Endodermal cell (in vitro differentiated cells): ENCODE measurements at regions not wholly inside any gene's neighbourhood (a gene's known extent, or its start where the extent isn't known, plus 50 kb on each side); places are given as distances from the start of the nearest gene placed in this dataset.
"Not testable (repeated sequence)": the region's sequence is repeated elsewhere in the genome, so short reads cannot be mapped to it uniquely, and the experiment has no call there.

Experiments
- DNase-seq: peaks from one replicate; pipeline ENCODE4 v3.0.0-alpha.2; 2017
- H3K27ac ChIP-seq: 2 replicates; pipeline ENCODE4 v1.5.1; 2013; ENCODE audit warnings: mild to moderate bottlenecking, low read depth, low read length, moderate library complexity
- H3K27me3 ChIP-seq: 2 replicates; pipeline ENCODE4 v1.6.1; 2013; ENCODE audit warnings: mild to moderate bottlenecking, low read length, moderate library complexity; ENCODE audit not compliant: insufficient read depth, control insufficient read depth, poor library complexity, severe bottlenecking
- H3K36me3 ChIP-seq: 2 replicates; pipeline ENCODE4 v1.7.0; 2013; ENCODE audit warnings: mild to moderate bottlenecking, low read length, moderate library complexity; ENCODE audit not compliant: control insufficient read depth, insufficient read depth
- H3K4me1 ChIP-seq: one replicate; pipeline ENCODE4 v1.7.0; 2013; ENCODE audit warnings: low read length; ENCODE audit not compliant: control insufficient read depth, insufficient read depth
- H3K4me3 ChIP-seq: 2 replicates; pipeline ENCODE4 v1.5.1; 2013; ENCODE audit warnings: mild to moderate bottlenecking, low read length, moderate library complexity
- H3K9ac ChIP-seq: 2 replicates; pipeline ENCODE4 v1.6.1; 2013; ENCODE audit warnings: mild to moderate bottlenecking, low read length, moderate library complexity; ENCODE audit not compliant: poor library complexity, severe bottlenecking; ENCODE audit errors: extremely low read depth
- H3K9me3 ChIP-seq: 2 replicates; pipeline ENCODE4 v1.6.1; 2013; ENCODE audit warnings: mild to moderate bottlenecking, low read length, moderate library complexity; ENCODE audit not compliant: control insufficient read depth
- H3K27ac Mint-ChIP-seq: 2 replicates; pipeline ENCODE4 v1.8.0; 2020; ENCODE audit warnings: mixed read lengths
- H3K27me3 Mint-ChIP-seq: 2 replicates; pipeline ENCODE4 v1.8.0; 2021; ENCODE audit warnings: mild to moderate bottlenecking, mixed read lengths; ENCODE audit not compliant: insufficient read depth
- H3K36me3 Mint-ChIP-seq: 2 replicates; pipeline ENCODE4 v1.8.0; 2020; ENCODE audit warnings: low read depth, mixed read lengths
- H3K4me1 Mint-ChIP-seq: 2 replicates; pipeline ENCODE4 v1.8.0; 2020; ENCODE audit warnings: mixed read lengths
- H3K4me3 Mint-ChIP-seq: 2 replicates; pipeline ENCODE4 v1.8.0; 2020; ENCODE audit warnings: mild to moderate bottlenecking, moderate library complexity, mixed read lengths
- H3K9me3 Mint-ChIP-seq: 2 replicates; pipeline ENCODE4 v1.8.0; 2020; ENCODE audit warnings: mild to moderate bottlenecking, mixed read lengths
- WGBS, 2 experiments: methylation state at CpG; one replicate each; pipeline versions ENCODE4 v1.1.5 to v1.1.7; 2013; ENCODE audit warnings: missing lambda C conversion rate in 2 of 2, mixed read lengths in 1 of 2; ENCODE audit not compliant: insufficient coverage in 1 of 2, insufficient read length in 1 of 2; 5-methylcytosine and 5-hydroxymethylcytosine counted together
- TF ChIP-seq, protein P1 (sequence below): fragments of 200-600 bp; sonication (generic); conservative IDR thresholded peaks from 2 replicates; pipeline ENCODE4 v1.5.0; 2021; ENCODE audit warnings: antibody characterized with exemption, mild to moderate bottlenecking

DNA sequence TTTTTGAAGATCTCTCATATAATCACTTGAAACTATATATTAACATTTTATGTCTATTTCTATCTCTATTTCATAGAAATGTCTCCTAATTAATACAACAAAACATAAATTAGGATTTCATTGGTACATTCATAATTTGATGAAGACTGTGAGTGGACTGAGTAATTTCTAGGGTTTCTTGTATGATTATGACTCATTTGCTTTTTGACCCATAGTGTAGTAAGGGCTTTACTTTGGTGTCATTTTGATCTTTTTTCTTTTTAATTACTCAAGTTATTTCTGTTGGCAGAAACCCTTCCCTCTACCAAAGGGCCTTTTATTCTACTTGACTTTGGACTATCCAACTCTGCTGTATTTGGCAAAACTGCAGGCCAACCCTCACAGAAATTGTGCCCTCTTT is 207.9 kb upstream of the MAGEB16 start:
- Histone ChIP-seq H3K9ac (no peak overlapping the region), H3K4me1 (no peaks in the 10 kb centered on the region), H3K9me3 (peaks cover 9% of the 10 kb centered on the region), H3K4me3 (no peak overlapping the region), H3K27ac (no peak overlapping the region), H3K27me3 (no peaks in the 10 kb centered on the region), H3K36me3 (no peaks in the 10 kb centered on the region)
- Mint-ChIP-seq H3K27me3 (no peaks in the 10 kb centered on the region), H3K9me3 (peaks cover 31% of the 10 kb centered on the region), H3K27ac (no peak overlapping the region), H3K4me1 (no peaks in the 10 kb centered on the region), H3K4me3 (no peak overlapping the region), H3K36me3 (no peaks in the 10 kb centered on the region)
- DNase-seq: no peak
- TF ChIP-seq, protein P1, sequence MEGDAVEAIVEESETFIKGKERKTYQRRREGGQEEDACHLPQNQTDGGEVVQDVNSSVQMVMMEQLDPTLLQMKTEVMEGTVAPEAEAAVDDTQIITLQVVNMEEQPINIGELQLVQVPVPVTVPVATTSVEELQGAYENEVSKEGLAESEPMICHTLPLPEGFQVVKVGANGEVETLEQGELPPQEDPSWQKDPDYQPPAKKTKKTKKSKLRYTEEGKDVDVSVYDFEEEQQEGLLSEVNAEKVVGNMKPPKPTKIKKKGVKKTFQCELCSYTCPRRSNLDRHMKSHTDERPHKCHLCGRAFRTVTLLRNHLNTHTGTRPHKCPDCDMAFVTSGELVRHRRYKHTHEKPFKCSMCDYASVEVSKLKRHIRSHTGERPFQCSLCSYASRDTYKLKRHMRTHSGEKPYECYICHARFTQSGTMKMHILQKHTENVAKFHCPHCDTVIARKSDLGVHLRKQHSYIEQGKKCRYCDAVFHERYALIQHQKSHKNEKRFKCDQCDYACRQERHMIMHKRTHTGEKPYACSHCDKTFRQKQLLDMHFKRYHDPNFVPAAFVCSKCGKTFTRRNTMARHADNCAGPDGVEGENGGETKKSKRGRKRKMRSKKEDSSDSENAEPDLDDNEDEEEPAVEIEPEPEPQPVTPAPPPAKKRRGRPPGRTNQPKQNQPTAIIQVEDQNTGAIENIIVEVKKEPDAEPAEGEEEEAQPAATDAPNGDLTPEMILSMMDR: no peak

DNA sequence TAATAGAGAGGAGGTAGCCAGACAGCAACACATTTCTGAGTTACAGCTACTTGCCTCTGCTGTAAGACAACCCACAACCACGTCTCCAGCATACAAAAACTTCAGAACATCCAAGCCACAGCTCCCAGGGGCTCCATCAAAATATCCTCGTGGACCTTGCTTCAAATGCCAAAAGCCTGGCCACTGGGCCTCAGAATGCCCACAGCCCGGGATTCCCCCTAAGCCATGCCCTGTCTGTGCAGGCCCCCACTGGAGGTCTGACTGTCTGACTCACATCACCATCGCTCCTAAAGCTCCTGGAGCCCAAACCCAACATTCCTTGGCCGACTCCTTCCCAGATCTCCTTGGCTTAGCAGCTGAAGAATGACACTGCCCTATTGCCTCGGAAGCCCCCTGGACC is 186.6 kb upstream of the MAGEB16 start:
- not testable (repeated sequence) for H3K4me3 ChIP-seq, H3K9me3 ChIP-seq, H3K27me3 ChIP-seq, H3K36me3 ChIP-seq, H3K27ac Mint-ChIP-seq, H3K27ac ChIP-seq, H3K4me1 Mint-ChIP-seq, H3K4me1 ChIP-seq, H3K36me3 Mint-ChIP-seq, H3K27me3 Mint-ChIP-seq, H3K9ac ChIP-seq, H3K4me3 Mint-ChIP-seq, DNase-seq
- H3K9me3 Mint-ChIP-seq: peaks cover 58% of the 10 kb centered on the region
- WGBS, 2 experiments: 85% methylated on average over 5 of the region's 6 CpGs; no CpG with 5 or more reads in 1 of the 2 experiments

DNA sequence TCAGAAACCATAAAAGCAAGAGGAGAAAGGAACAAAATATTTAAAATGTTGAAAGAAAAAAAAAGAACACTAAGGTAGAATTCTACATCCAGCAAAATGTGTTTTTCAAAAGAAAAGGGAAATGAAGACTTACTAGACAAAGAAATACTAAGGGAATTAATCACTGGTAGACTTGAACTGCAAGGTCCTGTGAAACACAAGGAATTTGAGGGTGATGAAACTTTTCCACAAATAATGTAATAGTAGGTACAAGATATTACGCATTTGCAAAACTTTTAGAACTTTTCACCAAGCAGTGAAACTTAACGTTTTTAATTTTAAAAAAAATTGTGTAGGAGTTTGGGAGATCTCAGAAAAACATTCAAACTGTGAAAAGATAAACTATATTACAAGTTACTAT is 180.3 kb upstream of the MAGEB16 start:
- WGBS, 2 experiments: no CpG with 5 or more reads among the region's 2 CpGs
- H3K4me1 Mint-ChIP-seq: no peaks in the 10 kb centered on the region
- H3K27me3 Mint-ChIP-seq: no peaks in the 10 kb centered on the region
- Histone ChIP-seq H3K9me3 (peaks cover 6% of the 10 kb centered on the region), H3K4me1 (no peaks in the 10 kb centered on the region), H3K9ac (no peak overlapping the region), H3K27ac (no peak overlapping the region), H3K4me3 (no peak overlapping the region), H3K36me3 (no peaks in the 10 kb centered on the region), H3K27me3 (no peaks in the 10 kb centered on the region)
- H3K9me3 Mint-ChIP-seq: peaks cover 51% of the 10 kb centered on the region
- no peak overlapping the region for H3K4me3 Mint-ChIP-seq
- DNase-seq: no peak
- H3K36me3 Mint-ChIP-seq: no peaks in the 10 kb centered on the region
- H3K27ac Mint-ChIP-seq: no peak overlapping the region
- TF ChIP-seq, protein P1: no peak

DNA sequence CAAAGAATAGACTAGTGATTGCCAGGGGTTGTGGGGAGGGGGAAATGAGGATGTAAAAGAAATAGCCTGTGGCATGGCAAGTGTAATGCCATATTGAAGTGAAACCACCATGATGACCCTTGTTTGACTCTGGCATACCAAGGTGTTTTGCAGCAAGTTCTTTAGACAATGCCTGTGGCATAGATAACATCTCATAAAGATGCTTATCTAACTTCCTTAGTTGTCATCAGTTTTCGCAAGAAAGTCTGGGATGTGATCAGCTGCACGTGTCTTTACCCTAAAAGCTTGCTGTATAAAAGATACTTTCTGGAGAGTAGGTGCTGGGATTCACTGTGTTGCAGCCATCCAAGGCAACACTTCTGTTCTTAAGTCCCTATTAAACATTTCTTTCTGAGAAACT is 176.1 kb upstream of the MAGEB16 start:
- H3K9me3 Mint-ChIP-seq: peaks cover 56% of the 10 kb centered on the region
- no peaks in the 10 kb centered on the region for H3K4me1 ChIP-seq
- no peaks in the 10 kb centered on the region for H3K4me1 Mint-ChIP-seq
- H3K27me3 ChIP-seq: no peaks in the 10 kb centered on the region
- no peak overlapping the region for H3K4me3 Mint-ChIP-seq
- no peaks in the 10 kb centered on the region for H3K36me3 ChIP-seq
- H3K9me3 ChIP-seq: peaks cover 6% of the 10 kb centered on the region
- H3K4me3 ChIP-seq: no peak overlapping the region
- no peaks in the 10 kb centered on the region for H3K36me3 Mint-ChIP-seq
- H3K27me3 Mint-ChIP-seq: no peaks in the 10 kb centered on the region
- DNase-seq: no peak
- TF ChIP-seq, protein P1: no peak
- 96% methylated on average over 2 of the region's 2 CpGs; no CpG with 5 or more reads in 1 of the 2 experiments for WGBS, 2 experiments
- H3K9ac ChIP-seq: no peak overlapping the region
- no peak overlapping the region for H3K27ac Mint-ChIP-seq
- H3K27ac ChIP-seq: no peak overlapping the region
